ENCODE measurements at regions not wholly inside any gene's neighbourhood (a gene's known extent, or its start where the extent isn't known, plus 50 kb on each side); places are given as distances from the start of the nearest gene placed in this dataset.

DNA sequence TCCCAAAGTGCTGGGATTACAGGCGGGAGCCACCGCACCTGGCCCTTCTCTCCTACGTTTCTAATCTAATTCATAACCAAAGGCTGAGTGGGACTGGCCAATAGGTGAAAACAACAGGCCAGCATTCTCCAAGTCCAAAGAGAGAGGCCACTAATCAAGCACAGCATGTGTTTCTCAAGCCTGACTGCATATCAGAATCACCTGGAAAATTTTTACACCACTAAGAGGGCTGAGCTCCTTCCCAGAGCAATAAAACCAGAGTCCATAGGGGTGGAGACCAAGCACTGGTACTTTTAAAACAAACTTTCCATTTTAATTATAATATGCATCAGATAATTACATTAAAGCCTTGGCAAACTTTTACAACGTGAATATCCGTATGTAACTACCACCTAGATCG, 254.4 kb downstream of the OPA1 start:
- Mint-ChIP-seq H3K9me3 (peaks cover 3% of the 10 kb centered on the region), H3K27me3 (ENCODE audit: low read depth) (no peaks in the 10 kb centered on the region), H3K27ac (no peak overlapping the region), H3K4me3 (no peak overlapping the region), H3K36me3 (no peaks in the 10 kb centered on the region), H3K4me1 (peaks cover 39% of the 10 kb centered on the region)
- TF ChIP-seq, protein P1, sequence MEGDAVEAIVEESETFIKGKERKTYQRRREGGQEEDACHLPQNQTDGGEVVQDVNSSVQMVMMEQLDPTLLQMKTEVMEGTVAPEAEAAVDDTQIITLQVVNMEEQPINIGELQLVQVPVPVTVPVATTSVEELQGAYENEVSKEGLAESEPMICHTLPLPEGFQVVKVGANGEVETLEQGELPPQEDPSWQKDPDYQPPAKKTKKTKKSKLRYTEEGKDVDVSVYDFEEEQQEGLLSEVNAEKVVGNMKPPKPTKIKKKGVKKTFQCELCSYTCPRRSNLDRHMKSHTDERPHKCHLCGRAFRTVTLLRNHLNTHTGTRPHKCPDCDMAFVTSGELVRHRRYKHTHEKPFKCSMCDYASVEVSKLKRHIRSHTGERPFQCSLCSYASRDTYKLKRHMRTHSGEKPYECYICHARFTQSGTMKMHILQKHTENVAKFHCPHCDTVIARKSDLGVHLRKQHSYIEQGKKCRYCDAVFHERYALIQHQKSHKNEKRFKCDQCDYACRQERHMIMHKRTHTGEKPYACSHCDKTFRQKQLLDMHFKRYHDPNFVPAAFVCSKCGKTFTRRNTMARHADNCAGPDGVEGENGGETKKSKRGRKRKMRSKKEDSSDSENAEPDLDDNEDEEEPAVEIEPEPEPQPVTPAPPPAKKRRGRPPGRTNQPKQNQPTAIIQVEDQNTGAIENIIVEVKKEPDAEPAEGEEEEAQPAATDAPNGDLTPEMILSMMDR (IDR thresholded peaks at IDR 0.05; ENCODE audit: unreplicated experiment) = no peak
- no peak for DNase-seq (ENCODE audit: low spot score in 2 of 2, unreplicated experiment in 2 of 2)

DNA sequence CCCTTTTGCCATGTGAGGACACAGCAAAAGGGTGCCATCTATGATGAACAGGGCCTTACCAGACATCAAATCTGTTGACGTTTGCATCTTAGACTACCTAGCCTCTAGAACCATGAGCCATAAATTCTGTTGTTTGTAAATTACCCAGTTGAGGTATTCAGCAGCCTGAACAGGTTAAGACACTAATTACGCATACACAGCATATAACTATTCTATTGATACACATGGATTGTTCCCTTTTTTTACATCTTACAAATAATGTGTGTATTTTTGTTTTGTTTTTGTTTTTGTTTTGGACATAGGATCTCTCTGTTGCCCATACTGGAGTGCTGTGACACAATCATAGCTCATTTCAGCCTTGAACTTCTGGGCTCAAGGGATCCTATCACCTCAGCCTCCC, 255.5 kb downstream of the OPA1 start:
- H3K9me3 Mint-ChIP-seq = peaks cover 3% of the 10 kb centered on the region
- TF ChIP-seq, protein P1 (IDR thresholded peaks at IDR 0.05; ENCODE audit: unreplicated experiment) = no peak
- H3K27me3 Mint-ChIP-seq (ENCODE audit: low read depth) = no peaks in the 10 kb centered on the region
- no peak overlapping the region for H3K27ac Mint-ChIP-seq
- H3K36me3 Mint-ChIP-seq = no peaks in the 10 kb centered on the region
- H3K4me1 Mint-ChIP-seq = peaks cover 38% of the 10 kb centered on the region
- no peak overlapping the region for H3K4me3 Mint-ChIP-seq
- DNase-seq (ENCODE audit: low spot score in 2 of 2, unreplicated experiment in 2 of 2) = no peak

DNA sequence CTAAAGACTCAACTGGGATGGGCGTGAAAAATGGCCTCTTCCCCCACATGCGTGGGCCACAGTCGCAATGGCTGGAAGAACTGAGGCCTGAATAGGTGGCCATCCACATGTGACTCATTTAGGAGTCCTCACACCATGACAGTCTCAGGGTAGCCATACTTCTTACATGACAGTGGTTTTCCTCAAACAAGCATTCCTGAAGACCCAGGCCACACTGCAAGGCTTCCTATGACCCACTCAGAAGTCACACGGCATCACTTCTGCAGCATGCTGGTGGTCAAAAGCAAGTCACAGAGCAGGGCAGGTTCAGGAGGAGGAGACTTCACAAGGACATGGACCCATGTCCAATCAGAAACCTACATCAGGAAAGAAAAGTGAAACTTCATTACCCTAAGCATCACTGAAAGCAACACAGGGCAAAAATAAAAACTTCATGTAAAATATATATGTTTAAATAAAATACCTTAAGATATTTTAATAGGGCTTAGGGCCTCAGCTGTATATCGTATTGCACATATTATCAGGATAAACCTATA, 257.1 kb downstream of the OPA1 start:
- Mint-ChIP-seq H3K4me3 (no peak overlapping the region), H3K27me3 (ENCODE audit: low read depth) (no peaks in the 10 kb centered on the region), H3K27ac (no peak overlapping the region), H3K9me3 (peaks cover 3% of the 10 kb centered on the region), H3K36me3 (no peaks in the 10 kb centered on the region), H3K4me1 (peaks cover 31% of the 10 kb centered on the region)
- TF ChIP-seq, protein P1 (IDR thresholded peaks at IDR 0.05; ENCODE audit: unreplicated experiment) = no peak
- no peak for DNase-seq (ENCODE audit: low spot score in 2 of 2, unreplicated experiment in 2 of 2)

DNA sequence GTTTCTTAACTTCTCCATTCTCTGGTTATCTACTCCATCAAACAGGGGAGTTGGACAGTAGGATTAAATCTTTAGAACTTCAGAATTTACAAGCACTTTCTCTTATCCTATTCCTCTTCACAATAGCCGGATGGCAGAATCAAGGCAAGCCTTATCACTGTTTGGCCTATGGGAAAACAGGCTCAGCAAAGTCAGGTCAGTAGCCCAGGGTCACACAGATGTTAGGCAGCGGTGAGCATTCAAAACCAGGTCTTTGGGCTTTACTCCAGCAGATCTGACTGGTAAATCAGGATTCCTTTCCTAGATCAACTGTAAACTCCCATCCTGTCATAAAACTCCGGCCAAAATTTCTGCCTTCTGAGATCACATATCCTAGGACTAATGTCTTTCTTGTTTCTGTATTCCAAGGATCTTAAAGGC, 258.4 kb downstream of the OPA1 start:
- peaks cover 31% of the 10 kb centered on the region for H3K4me1 Mint-ChIP-seq
- TF ChIP-seq, protein P1 (IDR thresholded peaks at IDR 0.05; ENCODE audit: unreplicated experiment) = no peak
- H3K27ac Mint-ChIP-seq = peak overlapping the region; percentile 85
- H3K27me3 Mint-ChIP-seq (ENCODE audit: low read depth) = no peaks in the 10 kb centered on the region
- no peaks in the 10 kb centered on the region for H3K36me3 Mint-ChIP-seq
- no peak overlapping the region for H3K4me3 Mint-ChIP-seq
- H3K9me3 Mint-ChIP-seq = peaks cover 3% of the 10 kb centered on the region
- no peak for DNase-seq (ENCODE audit: low spot score in 2 of 2, unreplicated experiment in 2 of 2)

DNA sequence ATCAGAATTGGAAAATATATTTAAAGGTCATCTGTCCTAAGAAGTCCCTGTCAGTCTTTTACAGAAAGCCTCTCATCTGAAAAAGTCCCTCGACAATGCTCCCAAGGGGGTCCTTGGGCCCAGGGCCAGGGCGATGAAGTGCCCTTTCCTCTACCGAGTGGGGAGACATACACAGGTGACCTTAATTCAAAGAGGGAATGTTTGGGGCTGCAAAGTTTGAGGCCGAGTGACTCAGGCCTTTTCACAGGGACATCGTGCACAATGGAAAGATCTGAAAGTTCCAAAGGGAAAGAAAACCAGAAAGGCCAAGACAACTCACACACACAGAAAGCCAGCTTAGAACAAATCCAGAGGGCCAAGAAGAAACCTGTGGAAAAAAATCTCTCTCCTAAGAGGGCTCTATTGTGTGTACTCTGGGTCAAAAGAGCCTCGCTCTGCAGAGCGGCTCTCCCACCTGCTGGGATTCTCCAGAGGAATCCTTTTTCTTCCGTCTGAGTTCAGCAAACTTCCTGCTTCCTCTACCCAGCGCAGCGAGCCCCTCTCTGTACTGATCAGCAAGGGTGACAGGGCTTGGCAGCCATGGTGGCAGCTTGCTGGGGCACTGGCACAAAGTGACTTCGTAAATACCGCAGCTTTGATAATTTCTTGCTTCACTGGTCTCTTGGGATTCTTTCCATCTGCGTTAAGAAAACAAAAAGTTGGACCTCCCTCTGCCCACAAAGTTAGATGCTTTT, 259.1 kb downstream of the OPA1 start:
- TF ChIP-seq, protein P1 (IDR thresholded peaks at IDR 0.05; ENCODE audit: unreplicated experiment) = no peak
- Mint-ChIP-seq H3K36me3 (no peaks in the 10 kb centered on the region), H3K4me3 (no peak overlapping the region), H3K4me1 (peaks cover 31% of the 10 kb centered on the region), H3K27ac (peak overlapping the region; percentile 66), H3K9me3 (peaks cover 3% of the 10 kb centered on the region), H3K27me3 (ENCODE audit: low read depth) (no peaks in the 10 kb centered on the region)
- DNase-seq (ENCODE audit: low spot score in 2 of 2, unreplicated experiment in 2 of 2) = no peak
